K562 (cell line): ENCODE measurements at regions not wholly inside any gene's neighbourhood (a gene's known extent, or its start where the extent isn't known, plus 50 kb on each side); places are given as distances from the start of the nearest gene placed in this dataset.

ENCODE experiments used
- BACH1 ChIP-seq: fragments of 200-800 bp; sonication (Bioruptor generic); IDR thresholded peaks from 2 replicates; pipeline ENCODE4 v1.6.1; 2016; ENCODE audit warnings: missing genetic modification characterization, missing compliant biosample characterization
- BRD9 ChIP-seq: fragments of 450-650 bp; IDR thresholded peaks from 2 replicates; pipeline ENCODE4 v1.6.1; 2018; ENCODE audit warnings: low read depth; ENCODE audit not compliant: partially characterized antibody
- CHAMP1 ChIP-seq: fragments of 450-650 bp; IDR thresholded peaks from 2 replicates; pipeline ENCODE4 v1.6.1; 2016; ENCODE audit warnings: mild to moderate bottlenecking
- ELK1 ChIP-seq: sonication (generic); formaldehyde crosslinking; IDR thresholded peaks from 2 replicates; pipeline ENCODE4 v1.8.1; 2022; ENCODE audit warnings: missing genetic modification reagents
- FOXO4 ChIP-seq: fragments of 450-650 bp; formaldehyde crosslinking; IDR thresholded peaks from 2 replicates; pipeline ENCODE4 v1.4.0; 2020; ENCODE audit warnings: mild to moderate bottlenecking, moderate library complexity
- KAT2B ChIP-seq: IDR thresholded peaks from one replicate; pipeline ENCODE4 v1.6.1; 2012; ENCODE audit warnings: low read depth, mild to moderate bottlenecking, control low read depth, inconsistent platforms, low read length, moderate library complexity
- MAFF ChIP-seq: IDR thresholded peaks from 2 replicates; pipeline ENCODE4 v1.6.1; 2012; ENCODE audit warnings: low read length, improper control_type of control experiment
- MAFG ChIP-seq: fragments of 450-650 bp; conservative IDR thresholded peaks from 2 replicates; pipeline ENCODE4 v1.6.1; 2016; ENCODE audit warnings: missing genetic modification characterization, missing compliant biosample characterization
- MAFK ChIP-seq: IDR thresholded peaks from 2 replicates; pipeline ENCODE4 v1.6.1; 2011; ENCODE audit warnings: low read length, improper control_type of control experiment
- POU5F1 ChIP-seq: fragments of 150-350 bp; IDR thresholded peaks from 2 replicates; pipeline ENCODE4 v1.6.1; 2014; ENCODE audit warnings: borderline replicate concordance, low read length, low read depth, mild to moderate bottlenecking; ENCODE audit not compliant: partially characterized antibody
- ZBTB12 ChIP-seq: fragments of 250-450 bp; sonication (Bioruptor Pico); IDR thresholded peaks from 2 replicates; pipeline ENCODE4 v1.4.0; 2020
- ZNF23 ChIP-seq: fragments of 250-450 bp; sonication (Bioruptor Pico); IDR thresholded peaks from 2 replicates; pipeline ENCODE4 v1.4.0; 2020; ENCODE audit warnings: mild to moderate bottlenecking
- ZNF639 ChIP-seq, 2 experiments: fragments of 200-800 bp in 1 of 2; sonication (Bioruptor generic) in 1 of 2; sonication (generic) in 1 of 2; formaldehyde crosslinking in 1 of 2; IDR thresholded peaks in 1 of 2; conservative IDR thresholded peaks in 1 of 2; 2 replicates each; pipeline versions ENCODE4 v1.5.0 to v1.6.1; 2016 to 2020; ENCODE audit warnings: missing compliant biosample characterization in 1 of 2, missing genetic modification characterization in 1 of 2, missing genetic modification reagents in 1 of 2
- ZNF830 ChIP-seq: fragments of 250-450 bp; sonication (Bioruptor Pico); IDR thresholded peaks from 2 replicates; pipeline ENCODE4 v1.5.0; 2021; ENCODE audit warnings: mild to moderate bottlenecking

GRCh38 chr13:50098693-50099092 is 83.4 kb downstream of the KCNRG start (continued):
- no peak for TF ChIP-seq ZNF639 (CRISPR knock-in tag; conservative IDR thresholded peaks at IDR 0.05 in 1 of 2, IDR thresholded peaks at IDR 0.05 in 1 of 2)
- no peak for TF ChIP-seq ZBTB12
- TF ChIP-seq FOXO4: no peak
- TF ChIP-seq ZNF830 (CRISPR knock-in tag): no peak
- no peak for TF ChIP-seq BRD9
- TF ChIP-seq ZNF23 (CRISPR knock-in tag): no peak
- TF ChIP-seq KAT2B: no peak
- peak; percentile 93 for TF ChIP-seq MAFF
- no peak for TF ChIP-seq BACH1 (tag)
- TF ChIP-seq CHAMP1: no peak
- TF ChIP-seq ELK1 (CRISPR knock-in tag): no peak
- TF ChIP-seq MAFG (tag): peak; percentile 92
- no peak for TF ChIP-seq POU5F1
- TF ChIP-seq MAFK: peak; percentile 90
